ENCODE measurements at regions not wholly inside any gene's neighbourhood (a gene's known extent, or its start where the extent isn't known, plus 50 kb on each side); places are given as distances from the start of the nearest gene placed in this dataset.

- Histone ChIP-seq H3K23me2 (ENCODE audit: low read depth, low read length) (peaks cover 2% of the 10 kb centered on the region; the same call in 1 of the 2 replicates), H2AK5ac (ENCODE audit: low read depth, low read length) (no peak overlapping the region), H3K27me3 (replicated peaks in 1 of 4; ENCODE audit: control insufficient read depth in 3 of 4, extremely low read depth in 1 of 4, insufficient read depth in 3 of 4, low read length in 3 of 4) (no peaks in the 10 kb centered on the region), H3K14ac (ENCODE audit: insufficient read length) (no peak overlapping the region), H2BK15ac (ENCODE audit: low read length) (no peak overlapping the region), H4K91ac (replicated peaks; ENCODE audit: insufficient read length, low read length) (no peak overlapping the region), H4K20me1 (replicated peaks in 1 of 2; ENCODE audit: control insufficient read depth in 1 of 2, insufficient read depth in 2 of 2, low read length in 2 of 2) (no peaks in the 10 kb centered on the region), H4K5ac (ENCODE audit: insufficient read length, low read depth, low read length) (no peak overlapping the region), H2BK120ac (replicated peaks; ENCODE audit: low read depth, low read length) (no peak overlapping the region), H3K27ac (ENCODE audit: low read depth, low read length) (no peak overlapping the region), H3K9ac (replicated peaks in 1 of 4; ENCODE audit: extremely low read depth in 1 of 4, low read depth in 3 of 4, low read length in 3 of 4) (no peak overlapping the region), H3K4ac (replicated peaks; ENCODE audit: insufficient read length, low read depth, low read length) (no peak overlapping the region), H3K4me1 (replicated peaks in 1 of 4; ENCODE audit: control insufficient read depth in 3 of 4, insufficient read depth in 4 of 4, low read length in 3 of 4) (peaks cover 0 to 4% (median 3%) of the 10 kb centered on the region in 4 experiments; a peak in 4 of 7 replicates), H2BK12ac (ENCODE audit: low read depth, low read length) (no peak overlapping the region), H3K9me3 (ENCODE audit: insufficient read depth in 2 of 2, low read depth in 1 of 2, low read length in 1 of 2) (no peaks in the 10 kb centered on the region), H2BK5ac (ENCODE audit: low read depth, low read length) (no peak overlapping the region), H3K56ac (replicated peaks; ENCODE audit: insufficient read length, low read depth, low read length) (no peak overlapping the region), H3K79me2 (ENCODE audit: control insufficient read depth in 1 of 2, insufficient read depth in 2 of 2, low read length in 2 of 2) (no peaks in the 10 kb centered on the region), H3K36me3 (ENCODE audit: control insufficient read depth in 2 of 4, insufficient read depth in 4 of 4, low read length in 3 of 4) (no peaks in the 10 kb centered on the region), H3K4me2 (ENCODE audit: insufficient read depth in 1 of 2, low read depth in 2 of 2, low read length in 2 of 2) (no peak overlapping the region), H3K23ac (ENCODE audit: insufficient read length) (no peak overlapping the region), H3K18ac (ENCODE audit: extremely low read depth, low read length) (no peak overlapping the region), H3K79me1 (ENCODE audit: low read depth, low read length) (no peaks in the 10 kb centered on the region), H3K4me3 (ENCODE audit: extremely low read depth in 1 of 4, insufficient read depth in 2 of 4, low read depth in 3 of 4, low read length in 4 of 4) (no peak overlapping the region), H2AFZ (ENCODE audit: low read length) (peak overlapping the region; percentile 72; the same call in 1 of the 2 replicates), H4K8ac (ENCODE audit: extremely low read depth, insufficient read depth, low read length) (no peak overlapping the region), H2BK20ac (ENCODE audit: low read length) (no peak overlapping the region)
- POLR2A ChIA-PET (ENCODE audit: partially characterized antibody), result no interaction called here
- 90% methylated on average over 7 of the region's 7 CpGs; no CpG with 5 or more reads in 1 of the 2 experiments for WGBS, 2 experiments (ENCODE audit: extremely low coverage in 1 of 2, insufficient coverage in 1 of 2, insufficient read length in 1 of 2, insufficient replicate concordance in 2 of 2, low coverage in 1 of 2, low lambda C conversion rate in 2 of 2, missing lambda C conversion rate in 1 of 2)
- TF ChIP-seq TAF7 (optimal IDR thresholded peaks at IDR 0.05; ENCODE audit: borderline replicate concordance, low read depth, low read length) (no peak), SUZ12 (IDR thresholded peaks at IDR 0.05; ENCODE audit: low read length) (no peak), CREB1 (IDR thresholded peaks at IDR 0.05) (no peak), CTCF (IDR thresholded peaks at IDR 0.05; ENCODE audit: control extremely low read depth in 1 of 3, insufficient read depth in 1 of 3, low read depth in 1 of 3, low read length in 3 of 3) (no peak), BCL11A (IDR thresholded peaks at IDR 0.05; ENCODE audit: low read depth in 2 of 2, low read length in 2 of 2) (no peak)
- TF ChIP-seq, protein P1, sequence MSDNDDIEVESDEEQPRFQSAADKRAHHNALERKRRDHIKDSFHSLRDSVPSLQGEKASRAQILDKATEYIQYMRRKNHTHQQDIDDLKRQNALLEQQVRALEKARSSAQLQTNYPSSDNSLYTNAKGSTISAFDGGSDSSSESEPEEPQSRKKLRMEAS (IDR thresholded peaks at IDR 0.05), result no peak
- DNase-seq (ENCODE audit: low read depth in 1 of 2, low spot score in 2 of 2) (no peak), FAIRE-seq (no peak)
- CTCF ChIA-PET (ENCODE audit: partially characterized antibody), result interaction anchor here (1.1 kb wide), 1 partner anchor 202 kb away, joined by 3 read pairs; no protein-coding TSS in a partner anchor
Measured at GRCh38 chr20:51861726-51862466, 59.6 kb upstream of the SALL4 start.

All from H1 (cell line).